Psoas muscle (tissue), 7 donors: ENCODE measurements at regions not wholly inside any gene's neighbourhood (a gene's known extent, or its start where the extent isn't known, plus 50 kb on each side); places are given as distances from the start of the nearest gene placed in this dataset.

Source experiments
- ATAC-seq, 4 donors: fragments of 200-7000 bp; cut with Tn5 transposase; one replicate each; pipeline ENCODE4 v1.9.1; 2020; ENCODE audit warnings: moderate library complexity in 3 of 4, mild to moderate bottlenecking in 2 of 4
- DNase-seq, 2 donors: peaks; one replicate each; pipeline ENCODE4 v3.0.0-alpha.2; 2020
- H3K27ac ChIP-seq: fragments of 200-600 bp; one replicate; pipeline ENCODE4 v1.8.0; 2022
- H3K27me3 ChIP-seq, 3 donors: fragments of 200-600 bp in 1 of 3; one replicate each; pipeline versions ENCODE4 v1.6.1 to v1.8.0; 2013 to 2022; ENCODE audit warnings: low read length in 2 of 3, mild to moderate bottlenecking in 2 of 3, moderate library complexity in 1 of 3; ENCODE audit not compliant: insufficient read depth in 3 of 3
- H3K36me3 ChIP-seq, 2 donors: fragments of 200-600 bp in 1 of 2; one replicate each; pipeline versions ENCODE4 v1.6.1 to v1.8.0; 2013 to 2022; ENCODE audit warnings: low read depth in 1 of 2, mild to moderate bottlenecking in 1 of 2, moderate library complexity in 1 of 2; ENCODE audit not compliant: insufficient read depth in 1 of 2
- H3K4me1 ChIP-seq: fragments of 200-600 bp; one replicate; pipeline ENCODE4 v1.8.0; 2022
- H3K4me3 ChIP-seq: fragments of 200-600 bp; one replicate; pipeline ENCODE4 v1.8.0; 2022; ENCODE audit warnings: mild to moderate bottlenecking
- H3K9me3 ChIP-seq: fragments of 200-600 bp; one replicate; pipeline ENCODE4 v1.8.0; 2022
- CTCF ChIP-seq: fragments of 200-600 bp; IDR thresholded peaks from one replicate; pipeline ENCODE4 v1.8.0; 2022; ENCODE audit warnings: antibody characterized with exemption
- WGBS, 3 donors: extraction: QIAGEN DNeasy Blood & Tissue Kit; methylation state at CpG; one replicate each; pipeline versions ENCODE4 v1.1.6 to v1.1.7; 2013; 5-methylcytosine and 5-hydroxymethylcytosine counted together
- intact Hi-C, 2 donors: fragments of 100-400 bp; cut with DNase I; formaldehyde crosslinking; loops; one replicate each; pipeline versions ENCODE4 v1.11.0 to v1.14.2; 2022
- donor health status: healthy with polysubstance abuse.
- donor health status: DM: no; HTN: no; CAD: no; lungs with moderate emphysema.
- donor health status: Bipolar disorder and iron deficiency.
- donor health status: healthy.
- donor health status: DM: yes; HTN: yes; CAD: no.
- donor health status: DM: no; HTN: no; CAD: no.
- donor health status: DM: yes; HTN: yes; CAD: no.

GRCh38 chr12:60349232-60349978 lies 753.6 kb downstream of the SLC16A7 start:
- Histone ChIP-seq H3K27ac (no peak overlapping the region), H3K4me1 (no peaks in the 10 kb centered on the region), H3K4me3 (no peak overlapping the region), H3K27me3 (no peaks in the 10 kb centered on the region), H3K36me3 (no peaks in the 10 kb centered on the region), H3K9me3 (no peaks in the 10 kb centered on the region)
- intact Hi-C loops: no loop called here
- DNase-seq: no peak
- WGBS, 3 donors: 60 to 80% (median 80%) methylated on average over 3 of the region's 3 CpGs
- TF ChIP-seq CTCF: no peak
- no peak for ATAC-seq

- no peak for TF ChIP-seq CTCF
- no peaks in the 10 kb centered on the region for H3K27me3 ChIP-seq
- 96 to 98% (median 96%) methylated on average over 12 of the region's 12 CpGs for WGBS, 3 donors
- intact Hi-C loops: no loop called here
- H3K4me1 ChIP-seq: no peaks in the 10 kb centered on the region
- H3K36me3 ChIP-seq: no peaks in the 10 kb centered on the region
- no peak overlapping the region for H3K4me3 ChIP-seq
- ATAC-seq: no peak
- no peaks in the 10 kb centered on the region for H3K9me3 ChIP-seq
- no peak overlapping the region for H3K27ac ChIP-seq
- DNase-seq: no peak
These were observed 791.5 kb downstream of the SLC16A7 start for GRCh38 chr12:60387356-60387755.

GRCh38 chr12:60391051-60391450 lies 795.2 kb downstream of the SLC16A7 start:
- Histone ChIP-seq H3K36me3 (no peaks in the 10 kb centered on the region), H3K27ac (no peak overlapping the region), H3K4me1 (no peaks in the 10 kb centered on the region), H3K27me3 (no peaks in the 10 kb centered on the region), H3K9me3 (no peaks in the 10 kb centered on the region), H3K4me3 (no peak overlapping the region)
- no peak for TF ChIP-seq CTCF
- intact Hi-C loops: no loop called here
- DNase-seq (no peak), ATAC-seq (no peak)
- WGBS, 3 donors: 70 to 83% (median 76%) methylated on average over 3 of the region's 3 CpGs

- ATAC-seq (no peak), DNase-seq (no peak)
- intact Hi-C loops: no loop called here
- Histone ChIP-seq H3K4me3 (no peak overlapping the region), H3K4me1 (no peaks in the 10 kb centered on the region), H3K36me3 (no peaks in the 10 kb centered on the region), H3K9me3 (no peaks in the 10 kb centered on the region), H3K27ac (no peak overlapping the region), H3K27me3 (no peaks in the 10 kb centered on the region)
- no peak for TF ChIP-seq CTCF
These were observed 796.0 kb downstream of the SLC16A7 start for GRCh38 chr12:60391791-60392190.

GRCh38 chr12:60393093-60393492 lies 797.3 kb downstream of the SLC16A7 start:
- Histone ChIP-seq H3K4me3 (no peak overlapping the region), H3K9me3 (no peaks in the 10 kb centered on the region), H3K27ac (no peak overlapping the region), H3K4me1 (no peaks in the 10 kb centered on the region), H3K36me3 (no peaks in the 10 kb centered on the region), H3K27me3 (no peaks in the 10 kb centered on the region)
- WGBS, 3 donors: 75 to 84% (median 81%) methylated on average over 5 of the region's 5 CpGs
- no peak for TF ChIP-seq CTCF
- no peak for ATAC-seq
- DNase-seq: no peak
- intact Hi-C loops: no loop called here
